GM19468 (cell line): ENCODE measurements at regions not wholly inside any gene's neighbourhood (a gene's known extent, or its start where the extent isn't known, plus 50 kb on each side); places are given as distances from the start of the nearest gene placed in this dataset.
"Not testable (repeated sequence)": the region's sequence is repeated elsewhere in the genome, so short reads cannot be mapped to it uniquely, and the experiment has no call there.

ENCODE experiments used
- ATAC-seq: cut with Tn5 transposase; IDR thresholded peaks from one replicate; pipeline ENCODE4 v1.9.1; 2021; ENCODE audit warnings: mild to moderate bottlenecking, moderate library complexity, moderate number of reproducible peaks; ENCODE audit not compliant: unreplicated experiment; ENCODE audit errors: extremely low read depth

- no peak for ATAC-seq
Measured at GRCh38 chr2:52064234-52064633, 1032.3 kb upstream of the NRXN1 start.

GRCh38 chr2:52054824-52055223 lies 1022.9 kb upstream of the NRXN1 start:
- ATAC-seq, result no peak

DNA sequence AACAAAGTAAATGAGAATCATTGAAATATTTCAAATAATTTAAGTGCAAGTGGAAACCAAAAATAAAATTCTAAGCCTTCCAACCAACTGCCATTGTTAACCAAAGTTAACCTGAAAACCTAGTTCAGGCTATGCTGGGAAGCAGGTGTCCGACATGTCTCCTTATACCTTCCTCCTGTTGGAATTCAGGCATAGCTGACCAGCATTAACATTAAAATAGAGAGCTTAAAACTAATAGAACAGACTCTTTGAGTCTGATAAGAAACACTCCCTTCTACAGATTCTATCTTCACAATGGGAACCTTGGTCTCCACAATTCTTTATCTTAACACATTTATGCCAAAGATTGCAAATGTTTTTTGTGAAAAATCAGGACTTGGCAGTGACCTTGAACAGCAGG lies 1004.9 kb upstream of the NRXN1 start:
- no peak for ATAC-seq

DNA sequence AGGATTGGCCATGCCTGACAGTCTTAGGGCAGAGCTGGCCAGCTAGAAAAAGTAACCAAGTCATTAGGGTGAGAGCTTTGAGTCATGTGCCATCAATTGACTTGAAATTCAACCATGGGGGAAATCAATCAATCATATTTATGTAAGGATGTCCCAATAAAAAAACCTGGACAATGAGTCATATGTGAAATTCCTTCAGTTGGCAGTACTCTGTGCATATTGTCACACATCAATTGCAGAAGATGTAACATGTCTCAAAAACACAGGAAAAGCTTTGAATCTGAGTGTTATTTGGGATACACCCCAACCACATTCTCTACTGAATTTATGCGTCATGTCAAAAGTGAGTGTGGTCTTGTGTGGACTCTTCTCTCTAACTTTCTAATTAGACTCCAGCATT lies 1004.1 kb upstream of the NRXN1 start:
- ATAC-seq, result no peak

DNA sequence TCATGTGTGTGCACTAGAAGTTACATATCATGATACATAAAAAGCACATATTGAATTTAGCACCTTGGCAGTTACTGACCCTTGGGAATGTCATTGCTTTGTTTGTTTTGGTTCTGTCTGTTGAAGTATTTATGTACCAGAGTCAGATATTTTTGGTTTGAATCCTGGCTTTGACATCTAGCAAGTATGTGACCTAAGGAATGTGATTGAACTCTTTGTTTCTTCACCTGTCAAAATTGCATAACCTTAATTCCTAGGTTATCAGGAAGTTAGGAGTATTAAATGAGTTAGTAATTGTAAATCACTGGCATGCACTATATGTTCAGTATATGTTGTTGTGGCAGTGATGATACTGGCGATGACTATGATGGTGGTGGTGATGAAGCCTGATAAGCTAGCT lies 1003.5 kb upstream of the NRXN1 start:
- ATAC-seq, result no peak

DNA sequence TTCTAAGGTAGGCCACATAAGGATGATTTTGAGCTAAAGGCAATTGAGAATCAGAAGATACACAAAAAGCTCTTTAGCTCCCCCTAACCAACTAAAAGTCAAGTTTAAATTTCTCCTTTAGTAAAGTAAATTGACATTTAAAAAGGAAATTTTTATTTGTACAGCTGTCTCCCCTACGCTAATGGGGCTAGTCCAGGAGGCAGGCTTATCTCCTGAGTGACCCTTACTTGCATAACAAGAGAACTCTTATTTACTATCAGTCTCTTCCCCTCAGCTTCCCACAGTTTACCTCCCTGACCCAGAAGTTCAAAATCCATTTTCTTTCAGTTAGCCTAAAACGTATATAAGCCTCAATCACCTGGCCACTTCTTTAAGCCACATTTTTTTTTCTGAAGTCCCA lies 1002.8 kb upstream of the NRXN1 start:
- no peak for ATAC-seq

GRCh38 chr2:52022006-52022405 lies 990.1 kb upstream of the NRXN1 start:
- no peak for ATAC-seq

- ATAC-seq, result no peak
Measured at GRCh38 chr2:52017646-52018235, 985.8 kb upstream of the NRXN1 start.

DNA sequence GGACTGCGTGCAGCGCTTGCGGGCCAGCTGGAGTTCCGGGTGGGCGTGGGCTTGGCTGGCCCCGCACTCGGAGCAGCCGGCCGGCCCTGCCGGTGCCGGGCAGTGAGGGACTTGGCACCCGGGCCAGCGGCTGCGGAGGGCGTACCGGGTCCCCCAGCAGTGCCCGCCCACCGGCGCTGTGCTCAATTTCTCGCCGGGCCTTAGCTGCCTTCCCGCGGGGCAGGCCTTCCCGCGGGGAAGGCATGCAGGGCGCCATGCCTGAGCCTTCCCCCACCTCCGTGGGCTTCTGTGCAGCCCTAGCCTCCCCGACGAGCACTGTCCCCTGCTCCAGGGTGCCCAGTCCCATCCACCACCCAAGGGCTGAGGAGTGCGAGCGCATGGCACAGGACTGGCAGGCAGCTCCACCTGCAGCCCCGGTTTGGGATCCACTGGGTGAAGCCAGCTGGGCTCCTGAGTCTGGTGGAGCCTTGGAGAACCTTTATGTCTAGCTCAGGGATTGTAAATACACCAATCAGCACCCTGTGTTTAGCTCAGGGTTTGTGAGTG lies 975.0 kb upstream of the NRXN1 start:
- ATAC-seq, result not testable (repeated sequence)

- no peak for ATAC-seq
Measured at GRCh38 chr2:52000151-52000855, 968.4 kb upstream of the NRXN1 start.

GRCh38 chr2:51998890-51999289 lies 967.0 kb upstream of the NRXN1 start:
- no peak for ATAC-seq

GRCh38 chr2:51997571-51997970 lies 965.6 kb upstream of the NRXN1 start:
- no peak for ATAC-seq

- no peak for ATAC-seq
Measured at GRCh38 chr2:51995293-51995692, 963.4 kb upstream of the NRXN1 start.

DNA sequence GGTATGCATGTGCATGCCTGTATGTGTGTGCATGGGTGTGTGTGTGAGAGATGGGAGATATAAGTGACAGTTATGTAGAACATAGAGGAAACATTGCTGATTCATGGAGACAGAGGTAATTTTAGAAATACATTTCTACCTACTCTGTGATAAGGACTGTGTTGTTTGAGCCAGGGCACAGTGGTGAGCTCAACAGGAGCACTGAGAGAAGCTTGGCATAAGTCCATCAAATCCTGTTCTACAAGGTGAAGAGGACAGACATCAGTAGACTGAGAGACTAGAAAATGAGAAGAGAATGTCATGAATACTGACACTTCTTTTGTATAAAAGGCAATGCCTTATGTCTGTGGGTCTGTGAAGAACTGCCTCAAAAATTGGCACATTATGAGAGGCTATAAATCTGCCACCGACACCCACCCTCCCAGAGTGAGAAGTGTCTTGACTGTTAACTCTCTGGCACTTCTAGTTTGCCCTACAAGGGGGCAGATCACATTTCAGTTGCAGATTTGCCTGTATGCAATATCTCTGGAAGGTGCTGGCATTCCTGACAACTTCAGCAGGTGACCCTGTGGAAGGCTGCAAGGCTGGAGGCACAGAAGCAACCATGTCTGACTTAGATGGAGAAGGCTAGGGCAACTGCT lies 962.3 kb upstream of the NRXN1 start:
- ATAC-seq, result no peak

GRCh38 chr2:51990684-51991083 lies 958.8 kb upstream of the NRXN1 start:
- ATAC-seq, result no peak

DNA sequence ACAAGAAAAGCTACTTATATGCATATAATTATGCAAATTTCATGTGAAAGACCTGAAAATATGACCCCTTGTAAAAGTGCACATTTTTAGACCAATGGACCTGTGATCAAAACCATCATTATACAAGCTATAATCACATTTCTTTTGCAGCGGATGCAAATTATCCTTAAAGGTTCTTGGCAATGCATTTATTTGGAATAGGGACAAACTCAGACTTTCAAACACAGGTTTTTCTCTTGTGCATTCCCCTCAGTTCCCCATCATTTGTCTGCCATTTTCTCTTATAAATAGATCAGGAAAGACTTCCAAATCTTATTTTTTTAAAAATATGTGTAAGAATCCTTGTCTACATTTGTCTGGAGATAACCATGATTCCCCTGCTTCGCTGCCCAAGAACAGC lies 954.2 kb upstream of the NRXN1 start:
- ATAC-seq, result no peak

DNA sequence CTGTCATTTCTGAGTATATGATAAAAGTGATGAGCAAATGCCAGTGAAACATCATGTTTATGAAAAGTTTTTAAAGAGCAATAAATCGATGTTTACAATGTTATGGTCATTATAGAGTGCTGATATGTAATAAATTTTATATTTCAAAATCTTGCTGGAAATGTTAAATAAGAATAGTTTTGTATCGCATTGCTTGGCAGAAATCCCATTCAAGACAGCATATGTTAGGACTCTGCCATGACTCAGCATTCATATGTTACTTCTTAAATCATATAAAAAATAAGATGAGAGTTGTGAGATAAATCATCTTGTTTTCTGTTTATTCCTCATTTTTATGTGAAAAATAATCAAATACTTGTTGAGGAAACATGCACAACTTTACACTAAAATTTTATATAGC lies 949.9 kb upstream of the NRXN1 start:
- no peak for ATAC-seq

GRCh38 chr2:51976623-51977022 lies 944.7 kb upstream of the NRXN1 start:
- ATAC-seq, result no peak

DNA sequence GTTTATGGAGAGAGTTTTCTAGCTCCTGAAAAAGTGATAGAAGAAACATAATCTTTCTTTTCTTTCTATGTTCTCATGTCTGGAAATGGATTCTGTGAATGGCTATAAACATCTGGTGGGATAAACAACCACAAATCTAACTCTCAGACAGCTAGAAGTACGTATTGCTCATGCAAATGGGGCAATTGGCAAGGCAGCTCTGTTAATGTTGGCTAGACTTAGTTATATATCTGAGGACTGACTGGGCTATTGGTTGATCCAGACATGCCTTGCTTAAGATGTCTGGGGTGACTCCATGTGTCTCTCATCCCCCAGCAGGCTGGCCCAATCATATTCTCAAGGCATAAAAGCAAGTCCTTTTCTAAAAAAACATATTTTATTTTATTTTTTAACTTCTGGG lies 939.2 kb upstream of the NRXN1 start:
- no peak for ATAC-seq

DNA sequence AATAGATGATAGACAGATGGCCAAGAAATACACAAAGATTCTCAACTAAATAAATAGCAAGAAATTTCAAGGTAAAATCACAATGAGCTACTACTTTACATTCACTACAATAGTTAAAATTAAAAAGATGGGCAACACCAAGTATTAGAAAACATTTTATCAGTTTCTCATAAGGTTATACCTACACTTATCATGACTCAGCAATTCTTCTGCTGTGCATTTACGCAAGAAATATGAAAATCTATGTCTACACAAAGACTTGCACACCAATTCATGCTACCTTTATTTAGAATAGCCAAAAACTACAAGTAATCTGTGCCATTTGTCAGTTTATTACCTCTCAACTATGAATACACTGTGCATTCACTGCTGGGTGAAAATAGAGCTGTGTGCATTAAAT lies 937.4 kb upstream of the NRXN1 start:
- no peak for ATAC-seq

GRCh38 chr2:51960841-51961335 lies 929.0 kb upstream of the NRXN1 start:
- ATAC-seq, result no peak
